ENCODE measurements at regions not wholly inside any gene's neighbourhood (a gene's known extent, or its start where the extent isn't known, plus 50 kb on each side); places are given as distances from the start of the nearest gene placed in this dataset.

GRCh38 chr6:166745801-166746668, 119.0 kb upstream of the RPS6KA2 start:
- no peak overlapping the region for H3K4me3 Mint-ChIP-seq
- H3K27ac ChIP-seq (ENCODE audit: low read depth in 1 of 2, low read length in 2 of 2) = no peak overlapping the region
- H3K9me3 ChIP-seq (replicated peaks in 1 of 2; ENCODE audit: control insufficient read depth in 1 of 2, insufficient read depth in 1 of 2, low read length in 2 of 2) = peaks cover 0 to 2% of the 10 kb centered on the region in 2 donors
- DNase-seq = no peak
- H3K36me3 ChIP-seq (replicated peaks in 1 of 2; ENCODE audit: control insufficient read depth in 1 of 2, insufficient read depth in 2 of 2, low read length in 2 of 2) = no peaks in the 10 kb centered on the region
- H3K4me3 ChIP-seq (replicated peaks in 1 of 3; ENCODE audit: low read depth in 2 of 3, low read length in 3 of 3) = no peak overlapping the region
- H3K27me3 Mint-ChIP-seq (ENCODE audit: low read depth in 3 of 3) = peaks cover 6 to 8% (median 7%) of the 10 kb centered on the region in 3 donors
- H2AFZ ChIP-seq (ENCODE audit: insufficient read depth, low read depth, low read length, poor library complexity, severe bottlenecking) = no peak overlapping the region
- no peak overlapping the region for H3K27ac Mint-ChIP-seq
- H3K4me2 ChIP-seq (replicated peaks; ENCODE audit: extremely low read depth, low read length, poor library complexity, severe bottlenecking) = no peak overlapping the region
- no peak overlapping the region for H3K9ac ChIP-seq (ENCODE audit: insufficient read depth, low read length, poor library complexity, severe bottlenecking)
- no peaks in the 10 kb centered on the region for H3K27me3 ChIP-seq (ENCODE audit: control insufficient read depth in 2 of 2, insufficient read depth in 2 of 2, low read length in 2 of 2)
- peaks cover 11% of the 10 kb centered on the region for H3K4me1 Mint-ChIP-seq
- no peaks in the 10 kb centered on the region for H3K36me3 Mint-ChIP-seq
- TF ChIP-seq, protein P1, sequence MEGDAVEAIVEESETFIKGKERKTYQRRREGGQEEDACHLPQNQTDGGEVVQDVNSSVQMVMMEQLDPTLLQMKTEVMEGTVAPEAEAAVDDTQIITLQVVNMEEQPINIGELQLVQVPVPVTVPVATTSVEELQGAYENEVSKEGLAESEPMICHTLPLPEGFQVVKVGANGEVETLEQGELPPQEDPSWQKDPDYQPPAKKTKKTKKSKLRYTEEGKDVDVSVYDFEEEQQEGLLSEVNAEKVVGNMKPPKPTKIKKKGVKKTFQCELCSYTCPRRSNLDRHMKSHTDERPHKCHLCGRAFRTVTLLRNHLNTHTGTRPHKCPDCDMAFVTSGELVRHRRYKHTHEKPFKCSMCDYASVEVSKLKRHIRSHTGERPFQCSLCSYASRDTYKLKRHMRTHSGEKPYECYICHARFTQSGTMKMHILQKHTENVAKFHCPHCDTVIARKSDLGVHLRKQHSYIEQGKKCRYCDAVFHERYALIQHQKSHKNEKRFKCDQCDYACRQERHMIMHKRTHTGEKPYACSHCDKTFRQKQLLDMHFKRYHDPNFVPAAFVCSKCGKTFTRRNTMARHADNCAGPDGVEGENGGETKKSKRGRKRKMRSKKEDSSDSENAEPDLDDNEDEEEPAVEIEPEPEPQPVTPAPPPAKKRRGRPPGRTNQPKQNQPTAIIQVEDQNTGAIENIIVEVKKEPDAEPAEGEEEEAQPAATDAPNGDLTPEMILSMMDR (IDR thresholded peaks at IDR 0.05) = no peak
- H3K9me3 Mint-ChIP-seq = peaks cover 0 to 5% (median 2%) of the 10 kb centered on the region in 7 donors
- no peaks in the 10 kb centered on the region for H3K79me2 ChIP-seq (ENCODE audit: insufficient read depth, low read length)
- intact Hi-C loops (cut with micrococcal nuclease) = no loop called here
- peaks cover 3 to 7% of the 10 kb centered on the region in 2 donors for H3K4me1 ChIP-seq (ENCODE audit: control insufficient read depth in 1 of 2, insufficient read depth in 2 of 2, low read length in 2 of 2)
- WGBS (ENCODE audit: insufficient coverage) = 98% methylated on average over 15 of the region's 16 CpGs
- no peaks in the 10 kb centered on the region for H4K20me1 ChIP-seq (ENCODE audit: insufficient read depth, low read length)

DNA sequence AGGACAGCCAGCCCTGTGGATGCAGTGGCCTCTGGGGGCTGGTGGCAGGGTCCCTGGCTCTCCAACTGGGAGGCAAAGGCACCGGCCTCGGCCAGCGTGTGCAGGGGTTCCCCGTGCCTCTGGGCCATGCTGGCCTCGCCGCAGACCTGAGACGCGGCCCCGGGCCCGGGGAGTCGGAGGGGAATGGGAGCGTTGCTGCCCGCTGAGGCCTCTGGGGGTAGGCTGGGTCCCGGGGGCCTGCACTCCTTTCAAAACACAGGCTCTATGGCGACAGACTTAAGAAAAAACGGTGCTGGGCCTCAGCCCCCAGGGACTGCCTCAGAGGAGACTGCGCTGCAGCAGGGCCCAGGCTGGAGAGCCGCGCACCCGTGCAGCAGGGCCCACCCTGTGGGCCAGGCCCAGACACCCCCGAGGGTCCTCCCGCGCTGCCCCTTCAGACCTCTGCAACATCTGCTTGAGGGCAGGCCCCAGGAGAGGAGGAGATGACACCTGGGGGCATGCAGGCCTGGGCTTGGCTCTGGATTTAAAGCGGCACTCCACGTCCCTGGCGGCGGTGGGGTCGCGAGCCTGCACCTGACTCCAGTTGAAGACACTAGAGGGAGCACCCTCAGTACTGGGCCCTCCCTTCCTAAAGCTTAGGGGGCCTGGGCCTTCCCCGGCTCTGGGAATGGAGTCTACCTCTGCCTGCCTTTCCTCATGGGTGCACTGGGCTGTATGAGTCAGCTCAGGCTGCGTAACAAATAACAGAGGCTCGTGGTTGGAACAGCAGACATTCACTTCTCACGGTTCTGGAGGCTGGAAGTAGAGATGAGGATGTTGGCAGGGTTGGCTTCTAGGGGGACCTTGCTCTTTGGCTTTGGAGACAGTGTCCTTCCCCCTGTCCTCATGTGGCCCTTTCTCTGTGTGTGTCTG, 117.4 kb upstream of the RPS6KA2 start:
- Histone ChIP-seq H2AFZ (ENCODE audit: insufficient read depth, low read depth, low read length, poor library complexity, severe bottlenecking) (no peak overlapping the region), H3K36me3 (replicated peaks in 1 of 2; ENCODE audit: control insufficient read depth in 1 of 2, insufficient read depth in 2 of 2, low read length in 2 of 2) (no peaks in the 10 kb centered on the region), H3K79me2 (ENCODE audit: insufficient read depth, low read length) (no peaks in the 10 kb centered on the region), H3K4me1 (ENCODE audit: control insufficient read depth in 1 of 2, insufficient read depth in 2 of 2, low read length in 2 of 2) (no peaks in the 10 kb centered on the region), H3K4me2 (replicated peaks; ENCODE audit: extremely low read depth, low read length, poor library complexity, severe bottlenecking) (no peak overlapping the region), H3K9me3 (replicated peaks in 1 of 2; ENCODE audit: control insufficient read depth in 1 of 2, insufficient read depth in 1 of 2, low read length in 2 of 2) (peaks cover 0 to 2% of the 10 kb centered on the region in 2 donors), H3K27me3 (ENCODE audit: control insufficient read depth in 2 of 2, insufficient read depth in 2 of 2, low read length in 2 of 2) (no peaks in the 10 kb centered on the region), H3K9ac (ENCODE audit: insufficient read depth, low read length, poor library complexity, severe bottlenecking) (no peak overlapping the region), H3K27ac (ENCODE audit: low read depth in 1 of 2, low read length in 2 of 2) (no peak overlapping the region), H3K4me3 (replicated peaks in 1 of 3; ENCODE audit: low read depth in 2 of 3, low read length in 3 of 3) (no peak overlapping the region), H4K20me1 (ENCODE audit: insufficient read depth, low read length) (no peaks in the 10 kb centered on the region)
- intact Hi-C loops (cut with micrococcal nuclease) = no loop called here
- Mint-ChIP-seq H3K27ac (no peak overlapping the region), H3K9me3 (peaks cover 0 to 5% (median 2%) of the 10 kb centered on the region in 7 donors), H3K4me3 (no peak overlapping the region), H3K4me1 (peaks cover 3% of the 10 kb centered on the region), H3K27me3 (ENCODE audit: low read depth in 3 of 3) (peaks cover 2 to 6% (median 4%) of the 10 kb centered on the region in 3 donors), H3K36me3 (no peaks in the 10 kb centered on the region)
- 98% methylated on average over 28 of the region's 33 CpGs for WGBS (ENCODE audit: insufficient coverage)
- no peak for DNase-seq
- TF ChIP-seq, protein P1 (IDR thresholded peaks at IDR 0.05) = no peak
